Lung (tissue), 11 donors: ENCODE measurements at regions not wholly inside any gene's neighbourhood (a gene's known extent, or its start where the extent isn't known, plus 50 kb on each side); places are given as distances from the start of the nearest gene placed in this dataset.

Experiments used
- ATAC-seq: fragments of 200-7000 bp; cut with Tn5 transposase; one replicate; pipeline ENCODE4 v1.9.1; 2020; ENCODE audit warnings: moderate number of reproducible peaks; ENCODE audit not compliant: insufficient read depth, low FRiP score
- DNase-seq, 3 donors: peaks; one replicate each; pipeline ENCODE4 v3.0.0-alpha.2; 2013 to 2017
- H3K27ac ChIP-seq, 2 donors: one replicate each; pipeline ENCODE4 v1.5.1; 2013; ENCODE audit warnings: mild to moderate bottlenecking in 2 of 2, moderate library complexity in 2 of 2, control low read depth in 1 of 2, inconsistent platforms in 1 of 2, low read depth in 1 of 2, low read length in 1 of 2
- H3K27me3 ChIP-seq, 3 donors: one replicate each; pipeline ENCODE4 v1.5.1; 2013; ENCODE audit warnings: low read length in 2 of 3; ENCODE audit not compliant: control insufficient read depth in 3 of 3, insufficient read depth in 3 of 3
- H3K36me3 ChIP-seq, 4 donors: one replicate each; pipeline ENCODE4 v1.5.1; 2013; ENCODE audit warnings: low read length in 4 of 4, mild to moderate bottlenecking in 1 of 4, moderate library complexity in 1 of 4; ENCODE audit not compliant: control insufficient read depth in 4 of 4, insufficient read depth in 4 of 4
- H3K4me1 ChIP-seq, 5 donors: one replicate each; pipeline ENCODE4 v1.5.1; 2013; ENCODE audit warnings: low read length in 5 of 5, mild to moderate bottlenecking in 2 of 5, moderate library complexity in 1 of 5; ENCODE audit not compliant: control insufficient read depth in 5 of 5, insufficient read depth in 5 of 5
- H3K4me3 ChIP-seq: one replicate; pipeline ENCODE4 v1.5.1; 2013; ENCODE audit warnings: mild to moderate bottlenecking, control low read depth, moderate library complexity
- H3K9ac ChIP-seq, 2 donors: one replicate each; pipeline ENCODE4 v1.5.1; 2013; ENCODE audit warnings: low read length in 2 of 2, control low read depth in 1 of 2; ENCODE audit not compliant: insufficient read depth in 1 of 2
- H3K9me3 ChIP-seq, 4 donors: one replicate each; pipeline ENCODE4 v1.5.1; 2013; ENCODE audit warnings: low read length in 3 of 4, mild to moderate bottlenecking in 1 of 4, moderate library complexity in 1 of 4; ENCODE audit not compliant: control insufficient read depth in 4 of 4, insufficient read depth in 3 of 4
- CTCF ChIP-seq: IDR thresholded peaks from 2 replicates; pipeline ENCODE4 v1.5.1; 2012; ENCODE audit warnings: mild to moderate bottlenecking; ENCODE audit errors: control extremely low read depth, extremely low read depth
- WGBS, 2 donors: extraction: QIAGEN DNeasy Blood & Tissue Kit; methylation state at CpG; one replicate each; pipeline ENCODE4 v1.1.7; 2013; 5-methylcytosine and 5-hydroxymethylcytosine counted together
- donor health status: control.
- donor health status: control.
- donor health status: Bipolar disorder and iron deficiency.
- donor health status: healthy.
- donor health status: DM: yes; HTN: yes; CAD: no.

- H3K9me3 ChIP-seq = peaks cover 0 to 3% (median 0%) of the 10 kb centered on the region in 4 donors
- 64 to 73% methylated on average over 5 of the region's 5 CpGs for WGBS, 2 donors
- no peak for TF ChIP-seq CTCF
- H3K4me1 ChIP-seq = peaks cover 0 to 5% (median 0%) of the 10 kb centered on the region in 5 donors
- H3K4me3 ChIP-seq = no peak overlapping the region
- no peak overlapping the region for H3K9ac ChIP-seq
- ATAC-seq (no peak), DNase-seq (peak in 2 of 3 donors; percentile 10 to 21)
- no peaks in the 10 kb centered on the region for H3K36me3 ChIP-seq
- no peak overlapping the region for H3K27ac ChIP-seq
- H3K27me3 ChIP-seq = no peaks in the 10 kb centered on the region
These were observed 386.5 kb upstream of the SLC39A10 start for GRCh38 chr2:195270466-195271039.

- Histone ChIP-seq H3K9me3 (peaks cover 0 to 3% (median 0%) of the 10 kb centered on the region in 4 donors), H3K27me3 (no peaks in the 10 kb centered on the region), H3K27ac (no peak overlapping the region), H3K4me1 (peaks cover 0 to 5% (median 0%) of the 10 kb centered on the region in 5 donors), H3K9ac (no peak overlapping the region), H3K36me3 (no peaks in the 10 kb centered on the region), H3K4me3 (no peak overlapping the region)
- no peak for DNase-seq
- ATAC-seq = no peak
- WGBS, 2 donors = 72 to 82% methylated on average over 6 of the region's 6 CpGs
- TF ChIP-seq CTCF = no peak
These were observed 387.8 kb upstream of the SLC39A10 start for GRCh38 chr2:195269220-195269619.

GRCh38 chr2:195257979-195258378 is 399.0 kb upstream of the SLC39A10 start:
- no peaks in the 10 kb centered on the region for H3K27me3 ChIP-seq
- H3K36me3 ChIP-seq = no peaks in the 10 kb centered on the region
- no peak for TF ChIP-seq CTCF
- ATAC-seq (no peak), DNase-seq (no peak)
- H3K27ac ChIP-seq = no peak overlapping the region
- H3K4me1 ChIP-seq = no peaks in the 10 kb centered on the region
- H3K9ac ChIP-seq = no peak overlapping the region
- WGBS, 2 donors = 86 to 89% methylated on average over 4 of the region's 4 CpGs
- H3K4me3 ChIP-seq = no peak overlapping the region
- H3K9me3 ChIP-seq = no peaks in the 10 kb centered on the region

- Histone ChIP-seq H3K9ac (no peak overlapping the region), H3K9me3 (peaks cover 0 to 4% (median 0%) of the 10 kb centered on the region in 4 donors), H3K27me3 (no peaks in the 10 kb centered on the region), H3K36me3 (no peaks in the 10 kb centered on the region), H3K27ac (no peak overlapping the region), H3K4me1 (no peaks in the 10 kb centered on the region), H3K4me3 (no peak overlapping the region)
- WGBS, 2 donors = 82 to 88% methylated on average over 3 of the region's 3 CpGs
- ATAC-seq (no peak), DNase-seq (no peak)
- no peak for TF ChIP-seq CTCF
These were observed 405.0 kb upstream of the SLC39A10 start for GRCh38 chr2:195252018-195252417.
